Right renal pelvis (tissue), 4 donors: ENCODE measurements at regions not wholly inside any gene's neighbourhood (a gene's known extent, or its start where the extent isn't known, plus 50 kb on each side); places are given as distances from the start of the nearest gene placed in this dataset.

Source experiments
- DNase-seq, 4 donors: peaks; one replicate each; pipeline ENCODE4 v3.0.0-alpha.2; 2013; ENCODE audit warnings: low read depth in 4 of 4, low spot score in 3 of 4, missing footprints in 1 of 4

DNA sequence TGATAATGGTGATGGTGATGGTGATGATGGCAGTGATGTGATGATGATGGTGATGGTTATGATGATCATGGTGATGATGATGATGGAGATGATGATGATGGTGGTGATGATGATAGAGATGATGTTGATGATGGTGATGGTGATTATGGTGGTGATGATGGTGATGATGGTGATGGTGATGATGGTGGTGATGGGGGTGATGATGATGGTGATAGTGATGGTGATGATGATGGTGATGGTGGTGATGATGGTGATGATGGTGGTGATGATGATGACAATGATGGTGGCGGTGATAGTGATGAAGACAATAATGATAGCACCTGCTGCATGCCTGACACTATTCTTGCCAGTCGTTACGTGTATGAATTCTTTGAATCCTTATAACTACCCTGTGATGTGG, 317.9 kb upstream of the AJAP1 start:
- no peak for DNase-seq

DNA sequence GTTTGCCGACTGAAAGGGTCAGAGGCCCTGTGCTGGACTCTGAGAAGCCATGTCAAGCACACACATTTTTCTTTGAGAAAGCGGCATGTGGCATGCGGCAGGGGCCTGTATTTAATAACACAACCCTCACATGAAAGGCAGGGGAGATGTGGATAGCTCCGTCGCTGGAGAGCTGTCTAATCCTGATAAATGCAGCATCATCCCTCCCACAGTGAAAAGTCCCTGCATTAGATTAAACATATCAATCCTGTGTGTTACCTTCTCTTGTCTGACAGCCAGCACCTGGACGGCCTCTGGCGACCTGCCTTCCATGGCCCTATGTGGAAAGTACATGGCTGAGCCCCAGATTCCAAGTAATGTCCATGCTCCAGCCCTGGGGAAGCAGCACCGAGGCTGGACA, 313.0 kb upstream of the AJAP1 start:
- DNase-seq, result no peak

DNA sequence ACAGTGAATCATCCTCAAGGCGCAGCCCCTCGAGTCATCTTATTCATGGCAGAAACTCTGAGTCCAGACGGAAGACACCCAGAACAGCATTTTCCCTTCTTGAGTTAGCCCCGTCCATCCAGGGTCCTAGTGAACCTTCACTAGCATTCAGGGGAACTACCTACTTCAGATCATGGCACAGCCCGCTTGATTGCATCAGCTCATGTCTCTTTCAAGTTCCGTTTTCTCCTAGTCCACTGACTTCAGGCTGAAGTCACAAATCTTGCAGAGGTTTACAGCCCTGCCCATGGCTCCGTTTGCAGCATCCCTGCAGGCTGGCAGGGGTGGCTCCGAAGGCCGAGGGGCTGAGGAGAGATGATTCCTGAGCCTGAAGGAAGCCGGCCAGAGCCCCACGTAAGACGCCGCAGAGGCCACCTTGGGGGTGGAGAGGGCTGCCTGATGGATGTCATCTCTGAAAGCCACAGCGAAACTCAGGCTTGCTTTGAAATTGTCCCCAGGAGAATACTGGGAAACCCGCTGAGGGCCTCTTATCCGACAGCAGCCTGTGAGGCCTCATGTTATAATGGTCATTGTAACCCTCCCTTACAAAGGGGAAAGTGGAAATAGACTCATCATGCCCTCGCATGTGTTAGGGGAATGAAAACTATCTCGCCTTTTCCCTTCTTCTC, 310.2 kb upstream of the AJAP1 start:
- no peak for DNase-seq

DNA sequence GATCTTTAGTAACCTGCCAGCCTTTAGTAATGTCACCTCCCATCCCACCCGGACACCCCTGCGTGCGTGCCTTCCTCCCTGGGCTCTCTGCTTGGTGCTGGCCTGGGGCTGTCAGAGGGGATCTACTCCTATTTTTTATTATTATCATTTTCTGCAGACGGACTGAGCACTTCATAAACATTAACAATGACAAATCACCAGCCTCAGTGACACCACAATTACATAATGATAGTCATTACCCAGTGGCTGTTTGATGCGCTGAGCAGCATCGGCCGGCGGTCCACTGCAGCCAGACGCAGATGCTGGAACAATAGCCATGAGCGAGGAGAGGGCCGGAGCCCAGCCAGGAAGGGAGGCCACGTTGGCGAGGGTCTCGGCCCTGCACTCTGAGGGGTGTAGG, 309.3 kb upstream of the AJAP1 start:
- DNase-seq, result no peak

DNA sequence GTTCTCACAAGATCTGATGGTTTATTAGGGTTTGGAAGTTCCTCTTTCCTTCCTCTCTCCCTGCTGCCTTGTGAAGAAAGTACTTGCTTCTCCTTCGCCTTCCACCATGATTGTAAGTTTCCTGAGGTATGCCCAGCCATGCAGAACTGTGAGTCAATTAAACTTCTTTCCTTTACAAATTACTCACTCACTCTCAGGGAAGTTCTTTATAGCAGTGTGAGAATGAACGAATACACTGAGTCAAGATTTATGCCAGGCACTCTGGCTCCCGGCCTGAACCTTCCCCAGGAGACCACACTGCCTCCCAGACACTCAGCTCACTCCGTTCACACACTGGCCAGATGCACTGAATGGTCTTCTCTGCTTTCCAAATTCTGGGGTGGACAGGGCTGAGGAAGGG, 308.3 kb upstream of the AJAP1 start:
- no peak for DNase-seq

DNA sequence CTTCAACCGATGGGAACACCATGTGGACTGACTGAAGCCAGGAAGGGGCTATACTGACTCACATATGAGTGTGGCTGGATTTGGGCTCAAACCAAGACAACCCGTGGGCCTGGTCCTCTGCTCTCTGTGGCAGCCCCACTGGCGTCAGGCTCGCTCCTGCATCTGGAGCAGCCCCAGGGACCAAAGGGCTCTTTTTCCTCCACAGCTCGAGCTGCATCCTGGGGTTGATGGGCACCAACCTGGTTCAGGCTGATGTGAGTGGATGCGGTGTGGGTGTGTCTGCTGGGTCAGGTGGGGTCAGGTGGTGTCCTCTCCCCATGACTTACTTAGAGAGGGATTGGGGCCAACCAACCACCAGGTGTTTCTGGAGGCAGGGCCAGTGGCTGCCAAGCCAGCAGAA, 303.0 kb upstream of the AJAP1 start:
- DNase-seq, result no peak

DNA sequence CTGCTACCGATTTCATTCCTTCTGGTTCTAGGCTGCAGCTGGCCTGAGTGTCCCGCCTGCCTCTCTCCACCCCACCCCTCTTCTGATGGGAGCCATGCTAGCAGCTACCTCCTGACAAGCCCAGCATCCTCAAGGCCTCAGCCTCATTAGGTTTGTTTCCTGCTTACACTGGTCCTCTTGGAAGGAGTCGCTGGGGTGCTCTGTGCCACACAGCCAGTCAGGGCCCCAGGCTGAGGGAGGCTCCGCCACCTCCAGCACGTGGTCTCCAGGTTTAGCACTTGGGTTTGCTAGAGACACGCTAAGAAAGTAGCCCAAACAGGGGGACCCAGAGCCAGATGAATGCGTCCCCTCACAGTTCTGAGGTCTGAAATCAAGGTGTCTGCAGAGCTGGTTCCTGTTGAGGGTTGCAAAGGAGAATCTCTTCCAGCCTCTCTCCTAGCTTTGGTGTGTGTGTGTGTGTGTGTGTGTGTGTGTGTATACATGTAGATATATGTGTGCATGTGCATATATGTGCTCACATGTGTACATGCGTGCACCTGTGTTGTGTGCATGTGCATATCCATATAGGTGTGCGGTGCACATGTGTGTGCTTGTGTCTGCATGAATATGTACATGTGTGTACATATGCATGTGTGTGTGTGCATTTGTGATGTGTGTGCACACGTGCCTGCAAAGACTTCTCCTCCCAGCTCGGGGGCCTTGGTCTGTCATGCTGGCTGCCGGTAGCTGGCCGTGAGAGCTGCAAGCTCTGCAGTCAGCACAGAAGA, 301.1 kb upstream of the AJAP1 start:
- DNase-seq, result no peak

DNA sequence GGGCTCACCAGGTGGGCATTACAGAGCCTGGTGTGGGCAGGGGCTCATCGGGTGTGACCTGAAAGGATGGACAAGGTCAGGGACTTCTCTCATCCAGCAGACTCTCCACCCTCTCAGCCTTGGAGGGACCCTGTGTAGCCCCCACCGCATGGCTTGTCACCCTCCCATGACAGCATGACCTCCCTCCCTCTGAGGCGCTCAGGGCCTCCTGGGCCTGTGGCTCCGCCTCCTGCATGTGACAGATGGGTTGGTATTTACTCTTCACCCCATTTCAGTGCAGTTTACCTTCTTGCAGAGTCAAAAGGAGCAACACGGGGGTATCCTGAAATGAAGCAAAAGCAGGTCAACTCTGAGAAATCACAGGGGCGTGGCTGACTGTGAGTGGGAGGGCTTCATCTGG, 298.6 kb upstream of the AJAP1 start:
- no peak for DNase-seq

DNA sequence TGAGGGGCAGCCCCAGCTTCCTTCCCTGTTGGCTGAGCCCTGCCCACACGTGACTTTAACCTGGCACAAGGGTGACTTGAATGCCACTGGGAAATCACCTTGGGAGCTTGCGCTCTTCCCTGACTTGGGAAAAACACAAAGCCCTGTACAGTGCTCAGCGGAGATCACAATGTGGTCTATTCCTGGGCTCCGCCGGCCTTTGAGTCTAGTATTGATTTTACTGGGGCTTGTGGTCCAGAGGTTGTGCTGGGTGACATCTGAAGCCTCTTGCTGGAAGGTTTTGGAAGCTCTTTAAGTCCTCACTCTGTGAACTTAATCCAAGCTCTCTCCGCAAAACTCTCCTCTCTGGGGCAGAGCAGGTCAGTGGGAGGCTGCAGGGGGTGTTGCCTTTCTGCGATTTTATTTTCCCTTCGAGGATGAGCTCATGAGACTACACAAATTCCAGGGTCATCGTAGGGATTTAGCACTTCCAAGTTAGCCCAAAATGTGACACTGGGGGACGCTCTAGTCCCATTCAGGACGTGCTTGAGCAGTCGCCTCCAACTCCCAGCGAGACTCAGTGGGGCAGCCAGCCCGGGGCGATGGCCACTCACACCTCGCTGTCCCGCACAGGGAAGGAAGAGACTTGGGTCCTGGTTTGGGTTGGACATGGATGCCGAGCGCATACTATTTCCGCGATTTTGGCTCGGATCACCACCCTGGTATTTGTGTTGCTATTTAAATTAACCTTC, 291.9 kb upstream of the AJAP1 start:
- no peak for DNase-seq

DNA sequence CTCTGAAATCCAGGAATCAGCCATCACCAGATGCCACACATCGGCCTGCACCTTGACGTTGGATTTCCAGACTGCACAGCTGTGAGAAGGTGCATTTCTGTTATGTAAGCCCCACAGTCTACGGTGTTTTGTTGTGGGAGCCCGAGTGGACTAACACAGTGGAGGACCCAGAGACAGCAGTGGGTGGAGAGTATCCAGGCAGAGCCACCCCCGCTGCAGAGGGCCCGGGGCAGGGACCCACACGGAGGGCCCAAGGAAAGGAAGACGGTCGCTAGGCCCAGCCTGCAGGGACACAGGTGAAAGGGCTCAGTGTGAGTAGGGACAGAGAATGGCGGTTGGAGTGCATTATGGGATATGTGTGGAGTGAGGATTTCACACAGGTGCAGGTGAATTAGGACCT, 288.3 kb upstream of the AJAP1 start:
- DNase-seq, result no peak

DNA sequence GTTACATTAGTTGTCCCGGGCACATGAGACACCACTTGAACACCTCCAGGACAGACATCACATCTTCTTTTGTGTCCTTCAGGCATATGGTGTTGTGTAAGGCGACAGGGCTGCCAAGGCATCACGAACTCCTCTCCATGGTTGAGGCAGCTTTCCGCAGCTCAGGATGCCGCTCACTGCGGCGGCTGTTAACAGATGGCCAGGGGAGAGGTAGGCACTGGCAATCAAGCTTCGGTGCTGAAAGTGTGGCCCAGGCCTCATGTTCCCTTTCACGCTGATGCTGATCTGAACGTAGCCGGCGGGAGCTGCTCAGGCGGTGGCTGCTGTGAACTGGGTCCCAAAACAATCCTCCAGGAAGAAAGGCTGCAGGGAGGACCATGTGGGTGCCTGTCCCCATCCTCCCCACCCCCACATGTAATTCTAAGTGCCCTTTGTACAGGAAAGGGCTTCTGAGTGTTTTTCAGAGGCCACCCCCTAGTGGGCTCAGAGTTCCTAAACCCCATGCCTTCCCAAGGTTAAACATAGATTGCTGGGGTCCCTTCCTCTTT, 287.1 kb upstream of the AJAP1 start:
- DNase-seq, result no peak

DNA sequence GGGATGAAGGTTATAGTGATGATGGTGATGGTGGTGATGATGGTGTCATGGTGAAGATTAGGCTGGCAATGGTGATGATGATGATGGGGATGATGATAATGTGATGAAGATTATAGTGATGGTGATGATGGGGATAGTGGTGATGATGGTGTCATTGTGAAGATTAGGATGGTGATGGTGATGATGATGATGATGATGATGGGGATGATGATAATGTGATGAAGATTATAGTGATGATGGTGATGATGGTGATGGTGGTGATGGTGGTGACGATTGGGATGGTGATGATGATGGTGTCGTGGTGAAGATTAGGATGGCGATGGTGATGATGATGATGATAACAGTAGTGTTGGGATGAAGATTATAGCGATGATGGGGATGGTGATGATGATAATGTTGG, 285.1 kb upstream of the AJAP1 start:
- no peak for DNase-seq

DNA sequence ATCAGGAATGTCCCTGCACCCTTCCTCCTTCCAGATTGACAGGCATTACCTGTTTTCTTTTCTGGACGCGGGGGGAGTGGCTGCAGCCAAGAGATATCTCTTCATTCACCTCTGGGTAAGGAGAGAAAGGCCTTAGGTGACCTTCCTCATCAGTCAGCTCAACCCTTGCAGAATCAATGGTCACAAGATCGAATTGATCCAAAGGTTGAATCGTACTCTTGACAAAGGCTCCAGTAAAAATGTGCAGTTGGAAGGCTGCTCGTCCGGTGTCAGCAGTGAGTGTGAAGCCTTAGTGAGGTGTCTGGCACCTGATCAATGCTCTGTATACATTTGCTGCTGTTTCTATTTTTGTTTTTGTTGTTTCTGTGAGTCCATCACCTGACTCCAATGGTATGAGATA, 282.6 kb upstream of the AJAP1 start:
- DNase-seq, result no peak

DNA sequence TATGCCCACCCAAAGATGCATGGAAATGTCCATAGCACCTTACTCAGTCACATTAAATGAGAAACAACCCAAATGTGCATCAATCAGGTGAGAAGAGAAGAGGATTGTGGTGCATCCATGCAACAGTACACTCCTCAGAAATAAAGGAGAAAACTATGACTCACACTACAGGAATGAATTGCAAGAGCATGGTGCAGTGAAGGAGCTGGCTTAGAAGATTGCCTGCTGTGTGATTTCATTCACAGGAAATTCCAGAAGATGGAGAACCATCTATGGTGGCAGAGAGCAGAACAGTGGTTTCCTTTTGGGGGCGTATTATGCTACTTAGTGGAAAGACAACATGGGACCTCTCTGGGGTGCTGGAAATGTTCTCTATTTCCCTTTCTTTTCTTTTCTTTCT, 278.6 kb upstream of the AJAP1 start:
- no peak for DNase-seq

DNA sequence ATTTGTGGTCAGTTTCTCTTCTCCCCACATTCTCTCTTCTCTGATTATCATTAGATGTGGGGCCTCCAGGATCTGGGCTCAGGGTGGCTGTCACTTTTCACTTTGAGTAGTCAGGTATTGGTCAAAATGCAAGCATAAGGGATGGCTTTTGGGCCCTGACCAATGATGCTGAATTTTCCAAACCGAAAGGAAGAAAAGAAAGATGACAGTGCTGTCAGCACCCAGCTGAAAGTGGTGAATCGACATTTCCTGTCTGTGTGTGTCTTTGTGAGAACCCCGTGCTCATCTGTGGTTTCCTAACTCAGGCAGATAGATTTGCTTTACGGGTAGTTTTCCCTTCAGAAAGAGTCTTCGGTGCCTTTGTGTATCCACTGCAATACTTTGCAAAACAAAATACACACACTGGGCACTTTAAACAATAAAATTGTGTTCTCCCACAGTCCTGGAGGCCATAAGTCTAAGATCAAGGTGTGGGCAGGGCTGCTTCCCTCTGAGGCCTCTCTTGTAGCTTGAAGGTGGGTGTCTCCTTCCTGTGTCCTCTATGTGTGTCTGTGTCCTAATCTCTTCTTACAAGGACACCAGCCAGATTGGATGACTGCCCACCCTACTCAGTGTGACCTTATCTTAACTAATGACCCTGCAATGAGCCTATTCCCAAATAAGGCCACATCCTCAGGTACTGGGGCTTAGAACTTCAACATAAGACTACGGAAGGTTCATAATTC, 274.8 kb upstream of the AJAP1 start:
- DNase-seq, result no peak

DNA sequence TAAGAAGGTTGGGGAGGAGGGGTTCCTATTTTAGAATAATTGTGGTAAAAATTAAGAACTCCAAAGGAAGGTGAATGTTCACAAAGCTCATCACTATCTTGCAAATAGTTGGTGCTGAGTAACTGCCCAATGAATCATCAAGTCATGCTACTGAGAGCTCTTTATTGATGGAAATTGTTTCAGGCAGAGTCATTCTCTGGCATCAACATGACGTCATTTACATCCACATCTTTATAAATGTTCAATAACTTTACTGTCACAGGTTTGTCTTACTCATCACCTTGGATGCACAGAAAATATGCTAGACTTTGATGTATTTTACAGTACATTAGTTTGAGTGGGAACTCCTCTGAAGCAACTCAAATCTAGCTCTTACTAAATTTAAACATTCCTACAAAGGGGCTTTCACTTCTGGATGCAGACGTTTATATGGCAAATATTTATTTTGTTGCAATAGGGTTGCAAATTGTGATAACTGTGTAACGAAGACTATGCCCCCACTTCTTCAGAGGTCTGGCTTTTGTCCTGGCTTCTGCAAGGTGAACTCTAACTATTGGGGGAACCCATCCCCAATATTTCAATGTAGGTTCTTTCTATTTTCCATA, 273.7 kb upstream of the AJAP1 start:
- DNase-seq, result no peak

DNA sequence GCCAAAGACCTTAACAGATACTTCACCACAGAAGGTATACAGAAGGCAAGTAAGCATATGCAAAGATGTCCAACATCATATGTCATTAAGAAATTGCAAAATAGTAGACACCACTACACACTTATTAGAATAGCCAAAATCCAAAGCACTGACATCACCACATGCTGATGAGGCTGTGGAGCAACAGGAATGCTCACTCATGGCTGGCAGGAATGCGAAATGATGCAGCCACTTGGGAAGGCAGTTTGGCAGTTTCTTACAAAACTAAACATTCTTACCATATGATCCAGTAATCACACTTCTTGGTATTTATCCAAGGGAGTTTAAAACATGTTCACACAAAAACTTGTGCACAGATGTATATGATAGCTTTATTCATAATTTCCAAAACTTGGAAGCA, 261.2 kb upstream of the AJAP1 start:
- DNase-seq, result no peak

DNA sequence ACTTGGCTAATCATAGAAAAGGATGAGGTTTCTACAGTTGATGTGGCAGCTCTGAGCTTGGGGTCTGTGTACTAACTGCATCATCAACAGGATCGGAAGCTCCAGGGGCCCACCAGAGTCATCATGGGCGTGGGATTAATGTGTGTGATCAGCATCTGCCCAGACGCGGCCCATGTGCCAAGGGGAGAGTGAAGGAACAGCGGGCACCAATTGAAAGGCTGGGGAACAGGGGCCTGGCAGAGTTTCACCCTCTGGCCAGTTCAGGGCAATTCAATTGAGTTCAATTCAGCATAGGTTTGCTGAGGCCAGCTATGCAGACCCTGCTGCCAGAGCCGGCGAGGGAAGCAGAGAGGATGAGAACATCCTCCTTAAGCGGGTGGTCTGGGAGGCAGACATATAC, 260.0 kb upstream of the AJAP1 start:
- no peak for DNase-seq

DNA sequence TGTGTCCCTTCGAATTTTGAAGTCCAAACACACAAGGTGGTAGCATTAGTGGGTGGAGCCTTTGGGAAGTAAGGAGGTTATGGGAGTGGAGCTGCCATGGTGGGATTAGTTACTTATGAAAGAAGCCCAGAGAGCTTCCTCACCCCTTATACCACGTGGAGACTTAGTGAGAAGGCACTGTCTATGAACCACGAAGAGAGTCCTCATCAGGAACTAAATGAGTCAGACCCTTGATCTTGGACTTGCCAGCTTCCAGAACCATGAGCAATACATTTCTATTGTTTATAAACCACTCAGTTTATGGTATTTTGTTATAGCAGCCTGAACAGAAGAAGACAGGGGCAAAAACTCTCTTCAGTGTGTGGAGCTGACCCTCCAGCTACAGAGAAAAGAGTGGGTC, 259.3 kb upstream of the AJAP1 start:
- no peak for DNase-seq

DNA sequence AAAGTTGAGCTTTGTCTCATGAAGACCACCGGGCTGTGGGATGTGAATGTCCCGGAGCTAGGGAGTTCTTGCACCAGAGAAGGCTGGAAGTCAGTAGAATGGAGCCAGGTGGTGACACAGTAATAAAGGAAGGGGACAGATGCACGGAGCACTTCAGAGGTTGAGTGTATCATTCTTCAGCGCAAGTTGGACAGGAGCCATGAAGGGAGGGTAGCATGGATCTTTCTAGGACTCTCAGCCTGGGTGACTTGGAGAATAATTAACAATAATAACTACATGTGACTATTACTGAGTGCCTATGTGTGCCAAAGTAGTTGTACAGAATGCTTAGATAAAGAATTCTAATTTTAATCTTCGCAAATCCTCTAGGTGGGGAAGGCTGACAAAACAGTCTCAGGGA, 258.7 kb upstream of the AJAP1 start:
- DNase-seq, result no peak

DNA sequence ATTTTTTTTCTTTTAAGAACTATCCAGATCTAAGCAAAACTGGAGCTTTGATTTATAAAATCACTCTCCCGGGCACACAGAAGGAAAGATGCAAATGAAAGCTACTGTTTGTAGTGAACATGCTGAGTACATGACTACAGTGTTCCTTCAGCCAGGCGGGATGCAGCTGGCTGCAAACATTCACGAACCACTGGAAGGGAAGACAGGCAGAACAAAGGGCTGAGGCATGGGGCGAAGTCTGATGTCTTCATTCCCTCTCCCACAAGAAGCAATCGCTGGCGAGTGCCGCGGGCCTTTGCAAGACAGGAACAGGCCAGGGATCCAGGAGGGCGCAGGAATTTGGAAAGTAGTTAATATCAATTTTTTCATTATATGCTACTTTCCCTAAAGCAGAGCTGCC, 257.9 kb upstream of the AJAP1 start:
- no peak for DNase-seq
